GM18858 (cell line): ENCODE measurements at regions not wholly inside any gene's neighbourhood (a gene's known extent, or its start where the extent isn't known, plus 50 kb on each side); places are given as distances from the start of the nearest gene placed in this dataset.

Source experiments
- ATAC-seq: cut with Tn5 transposase; IDR thresholded peaks from one replicate; pipeline ENCODE4 v1.9.1; 2021; ENCODE audit not compliant: unreplicated experiment

GRCh38 chr17:79212149-79213087 lies 137.8 kb downstream of the ENGASE start:
- no peak for ATAC-seq

- no peak for ATAC-seq
These were observed 136.6 kb downstream of the ENGASE start for GRCh38 chr17:79211061-79211770.

GRCh38 chr17:79210638-79211037 lies 136.0 kb downstream of the ENGASE start:
- no peak for ATAC-seq

GRCh38 chr17:79207960-79208359 lies 133.3 kb downstream of the ENGASE start:
- no peak for ATAC-seq

- ATAC-seq: no peak
These were observed 131.1 kb downstream of the ENGASE start for GRCh38 chr17:79205688-79206205.

- ATAC-seq: no peak
These were observed 129.6 kb downstream of the ENGASE start for GRCh38 chr17:79204261-79204660.

- ATAC-seq: no peak
These were observed 129.0 kb downstream of the ENGASE start for GRCh38 chr17:79203657-79204056.

GRCh38 chr17:79203016-79203415 lies 128.4 kb downstream of the ENGASE start:
- ATAC-seq: no peak

- ATAC-seq: no peak
These were observed 127.9 kb downstream of the ENGASE start for GRCh38 chr17:79202480-79202879.

- no peak for ATAC-seq
These were observed 127.1 kb downstream of the ENGASE start for GRCh38 chr17:79201536-79202227.

GRCh38 chr17:79201119-79201518 lies 126.5 kb downstream of the ENGASE start:
- no peak for ATAC-seq

- no peak for ATAC-seq
These were observed 122.3 kb downstream of the ENGASE start for GRCh38 chr17:79196913-79197312.

GRCh38 chr17:79192503-79193351 lies 118.1 kb downstream of the ENGASE start:
- no peak for ATAC-seq

- ATAC-seq: no peak
These were observed 116.8 kb downstream of the ENGASE start for GRCh38 chr17:79191270-79191934.

GRCh38 chr17:79189305-79189704 lies 114.7 kb downstream of the ENGASE start:
- ATAC-seq: no peak

- ATAC-seq: no peak
These were observed 114.1 kb downstream of the ENGASE start for GRCh38 chr17:79188685-79189084.

- ATAC-seq: no peak
These were observed 113.4 kb downstream of the ENGASE start for GRCh38 chr17:79188048-79188447.

- no peak for ATAC-seq
These were observed 112.6 kb downstream of the ENGASE start for GRCh38 chr17:79187186-79187585.

GRCh38 chr17:79186406-79186805 lies 111.8 kb downstream of the ENGASE start:
- no peak for ATAC-seq

- ATAC-seq: no peak
These were observed 111.0 kb downstream of the ENGASE start for GRCh38 chr17:79185671-79186070.
